ENCODE measurements at regions not wholly inside any gene's neighbourhood (a gene's known extent, or its start where the extent isn't known, plus 50 kb on each side); places are given as distances from the start of the nearest gene placed in this dataset.
"Not testable (repeated sequence)": the region's sequence is repeated elsewhere in the genome, so short reads cannot be mapped to it uniquely, and the experiment has no call there.

GRCh38 chr21:36207577-36208320 lies 51.1 kb downstream of the DOP1B start:
- no peaks in the 10 kb centered on the region for H3K27me3 ChIP-seq (ENCODE audit: control insufficient read depth, insufficient read depth, low read length)
- no peak for DNase-seq
- no peak overlapping the region for H3K4me3 ChIP-seq (ENCODE audit: insufficient read depth, low read depth, low read length)
- H3K36me3 ChIP-seq (replicated peaks; ENCODE audit: control insufficient read depth, insufficient read depth, low read length) = no peaks in the 10 kb centered on the region

DNA sequence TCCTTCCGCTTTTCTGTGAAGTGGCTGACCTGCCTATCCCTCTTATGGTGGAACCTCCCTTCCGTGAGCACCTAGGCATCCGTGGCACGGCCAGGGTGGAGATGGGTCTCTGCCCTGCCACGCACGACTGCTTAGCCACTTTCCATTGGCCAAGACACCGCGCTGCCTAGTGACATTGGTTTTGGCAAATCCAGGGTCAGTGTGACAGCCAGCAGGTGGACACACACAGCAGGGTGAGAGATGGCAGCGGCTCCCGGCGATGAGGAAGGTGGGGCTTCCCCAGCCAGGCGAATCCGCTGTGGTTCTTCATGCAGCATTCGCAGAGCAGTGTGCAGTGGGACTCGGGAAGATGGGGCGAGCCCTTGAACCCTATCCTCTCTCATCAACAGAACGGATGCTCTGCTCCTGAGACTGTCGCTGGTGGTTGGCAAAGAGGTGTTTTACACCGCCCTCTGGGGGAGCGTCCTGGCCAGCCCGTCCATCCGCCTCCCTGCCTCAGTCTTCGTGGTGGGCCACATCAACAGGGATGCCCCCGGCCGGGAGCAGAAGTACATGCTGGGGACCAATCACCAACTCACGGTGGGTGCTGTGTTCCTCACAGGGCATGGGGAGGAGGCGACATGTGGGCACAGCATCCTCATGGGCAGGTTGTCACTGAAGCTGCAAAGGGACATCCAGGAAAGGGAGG lies 51.8 kb downstream of the DOP1B start:
- H3K27me3 ChIP-seq (ENCODE audit: control insufficient read depth, insufficient read depth, low read length) = no peaks in the 10 kb centered on the region
- DNase-seq = peak; percentile 38
- H3K4me3 ChIP-seq (ENCODE audit: insufficient read depth, low read depth, low read length) = no peak overlapping the region
- no peaks in the 10 kb centered on the region for H3K36me3 ChIP-seq (replicated peaks; ENCODE audit: control insufficient read depth, insufficient read depth, low read length)

- Histone ChIP-seq H3K27me3 (ENCODE audit: control insufficient read depth, insufficient read depth, low read length) (no peaks in the 10 kb centered on the region), H3K36me3 (replicated peaks; ENCODE audit: control insufficient read depth, insufficient read depth, low read length) (no peaks in the 10 kb centered on the region), H3K4me3 (ENCODE audit: insufficient read depth, low read depth, low read length) (no peak overlapping the region)
- DNase-seq = peak; percentile 79
These were observed 53.1 kb downstream of the DOP1B start for GRCh38 chr21:36209626-36210171.

GRCh38 chr21:36210779-36211659 lies 54.4 kb downstream of the DOP1B start:
- Histone ChIP-seq H3K36me3 (replicated peaks; ENCODE audit: control insufficient read depth, insufficient read depth, low read length) (no peaks in the 10 kb centered on the region), H3K27me3 (ENCODE audit: control insufficient read depth, insufficient read depth, low read length) (no peaks in the 10 kb centered on the region), H3K4me3 (ENCODE audit: insufficient read depth, low read depth, low read length) (no peak overlapping the region)
- DNase-seq = no peak

GRCh38 chr21:36211660-36212512 lies 55.3 kb downstream of the DOP1B start:
- H3K36me3 ChIP-seq (replicated peaks; ENCODE audit: control insufficient read depth, insufficient read depth, low read length) = no peaks in the 10 kb centered on the region
- DNase-seq = no peak
- no peak overlapping the region for H3K4me3 ChIP-seq (ENCODE audit: insufficient read depth, low read depth, low read length)
- H3K27me3 ChIP-seq (ENCODE audit: control insufficient read depth, insufficient read depth, low read length) = no peaks in the 10 kb centered on the region

DNA sequence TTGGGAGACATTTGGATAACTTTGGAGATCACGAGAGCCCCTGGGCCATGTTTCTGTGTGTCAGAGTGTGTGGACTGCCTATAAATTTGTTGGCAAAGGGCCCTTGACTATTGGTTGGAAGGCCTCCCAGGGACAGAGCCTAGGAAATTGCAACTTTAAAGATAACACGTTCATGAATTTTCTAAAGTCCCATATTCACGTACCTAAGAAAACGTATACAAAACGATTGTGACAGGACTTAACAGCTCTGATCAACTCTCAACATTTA lies 55.8 kb downstream of the DOP1B start:
- no peaks in the 10 kb centered on the region for H3K36me3 ChIP-seq (replicated peaks; ENCODE audit: control insufficient read depth, insufficient read depth, low read length)
- no peak for DNase-seq
- H3K27me3 ChIP-seq (ENCODE audit: control insufficient read depth, insufficient read depth, low read length) = no peaks in the 10 kb centered on the region
- H3K4me3 ChIP-seq (ENCODE audit: insufficient read depth, low read depth, low read length) = no peak overlapping the region

- H3K27me3 ChIP-seq (ENCODE audit: control insufficient read depth, insufficient read depth, low read length) = no peaks in the 10 kb centered on the region
- H3K4me3 ChIP-seq (ENCODE audit: insufficient read depth, low read depth, low read length) = no peak overlapping the region
- DNase-seq = no peak
- no peaks in the 10 kb centered on the region for H3K36me3 ChIP-seq (replicated peaks; ENCODE audit: control insufficient read depth, insufficient read depth, low read length)
These were observed 57.9 kb downstream of the DOP1B start for GRCh38 chr21:36214561-36214960.

- no peak for DNase-seq
- H3K36me3 ChIP-seq (replicated peaks; ENCODE audit: control insufficient read depth, insufficient read depth, low read length) = no peaks in the 10 kb centered on the region
- H3K27me3 ChIP-seq (ENCODE audit: control insufficient read depth, insufficient read depth, low read length) = no peaks in the 10 kb centered on the region
- H3K4me3 ChIP-seq (ENCODE audit: insufficient read depth, low read depth, low read length) = no peak overlapping the region
These were observed 61.1 kb downstream of the DOP1B start for GRCh38 chr21:36217743-36218142.

DNA sequence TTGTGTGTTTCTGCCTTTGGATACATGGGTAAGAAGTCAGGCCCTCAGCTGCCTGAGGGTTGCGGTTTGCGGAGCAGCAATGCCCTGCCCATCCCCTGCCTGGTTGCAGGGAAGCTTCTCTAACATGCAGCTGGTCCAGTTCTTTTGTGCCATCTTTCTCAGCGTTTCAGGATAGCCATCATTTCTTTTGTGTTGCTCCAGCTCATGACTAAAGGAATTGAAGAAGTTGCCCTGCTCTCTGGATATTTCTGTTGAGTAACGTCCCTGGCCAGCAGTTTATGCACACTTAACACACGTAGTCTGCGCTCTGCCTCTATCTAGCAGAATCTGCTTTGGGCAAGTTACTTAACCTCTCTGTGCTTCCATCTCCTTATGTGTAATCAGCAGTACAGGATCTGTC lies 62.1 kb downstream of the DOP1B start:
- Histone ChIP-seq H3K4me3 (ENCODE audit: insufficient read depth, low read depth, low read length) (no peak overlapping the region), H3K36me3 (replicated peaks; ENCODE audit: control insufficient read depth, insufficient read depth, low read length) (no peaks in the 10 kb centered on the region), H3K27me3 (ENCODE audit: control insufficient read depth, insufficient read depth, low read length) (no peaks in the 10 kb centered on the region)
- no peak for DNase-seq

GRCh38 chr21:36223451-36223850 lies 66.8 kb downstream of the DOP1B start:
- DNase-seq = no peak
- no peak overlapping the region for H3K4me3 ChIP-seq (ENCODE audit: insufficient read depth, low read depth, low read length)
- no peaks in the 10 kb centered on the region for H3K36me3 ChIP-seq (replicated peaks; ENCODE audit: control insufficient read depth, insufficient read depth, low read length)
- no peaks in the 10 kb centered on the region for H3K27me3 ChIP-seq (ENCODE audit: control insufficient read depth, insufficient read depth, low read length)

- no peak for DNase-seq
- Histone ChIP-seq H3K36me3 (replicated peaks; ENCODE audit: control insufficient read depth, insufficient read depth, low read length) (no peaks in the 10 kb centered on the region; the same call in 1 of the 2 replicates), H3K4me3 (ENCODE audit: insufficient read depth, low read depth, low read length) (no peak overlapping the region), H3K27me3 (ENCODE audit: control insufficient read depth, insufficient read depth, low read length) (no peaks in the 10 kb centered on the region)
These were observed 72.6 kb downstream of the DOP1B start for GRCh38 chr21:36229181-36229580.

GRCh38 chr21:36231444-36231843 lies 74.8 kb downstream of the DOP1B start:
- not testable (repeated sequence) for DNase-seq; H3K4me3 ChIP-seq (ENCODE audit: insufficient read depth, low read depth, low read length)

GRCh38 chr21:36232641-36233040 lies 76.0 kb downstream of the DOP1B start:
- Histone ChIP-seq H3K36me3 (replicated peaks; ENCODE audit: control insufficient read depth, insufficient read depth, low read length) (peaks cover 1% of the 10 kb centered on the region; the same call in 1 of the 2 replicates), H3K4me3 (ENCODE audit: insufficient read depth, low read depth, low read length) (no peak overlapping the region), H3K27me3 (ENCODE audit: control insufficient read depth, insufficient read depth, low read length) (no peaks in the 10 kb centered on the region)
- no peak for DNase-seq

More at GRCh38 chr21:36231444-36231843, 74.8 kb downstream of the DOP1B start:
- H3K36me3 ChIP-seq (replicated peaks; ENCODE audit: control insufficient read depth, insufficient read depth, low read length); H3K27me3 ChIP-seq (ENCODE audit: control insufficient read depth, insufficient read depth, low read length): not testable (repeated sequence)

GRCh38 chr21:36235058-36235582 lies 78.5 kb downstream of the DOP1B start:
- Histone ChIP-seq H3K4me3 (ENCODE audit: insufficient read depth, low read depth, low read length) (no peak overlapping the region), H3K36me3 (replicated peaks; ENCODE audit: control insufficient read depth, insufficient read depth, low read length) (peaks cover 1% of the 10 kb centered on the region; the same call in 1 of the 2 replicates), H3K27me3 (ENCODE audit: control insufficient read depth, insufficient read depth, low read length) (no peaks in the 10 kb centered on the region)
- no peak for DNase-seq
